ENCODE measurements at regions not wholly inside any gene's neighbourhood (a gene's known extent, or its start where the extent isn't known, plus 50 kb on each side); places are given as distances from the start of the nearest gene placed in this dataset.

DNA sequence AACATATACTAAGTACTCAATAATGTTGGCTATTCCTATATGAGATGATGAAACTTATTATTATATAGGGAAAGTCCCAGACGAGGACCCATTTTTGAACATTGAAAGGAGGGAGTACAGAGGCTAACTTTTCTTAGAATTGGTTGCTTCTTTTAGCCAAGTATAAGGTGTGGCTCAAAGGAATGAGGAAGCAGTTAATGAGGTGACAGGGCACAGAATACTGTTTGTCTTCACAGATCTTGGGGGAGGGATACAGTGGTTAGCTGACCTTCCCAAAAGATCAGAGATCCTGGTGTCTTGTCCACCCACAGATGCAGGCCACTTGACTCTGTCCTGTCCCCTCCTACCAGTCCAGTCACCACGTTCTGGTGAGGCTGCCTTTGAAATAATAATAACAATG, 67.8 kb upstream of the EPB41L1 start:
- CTCF ChIA-PET, result interaction anchor here (0.6 to 1.3 kb wide), 4 partner anchors 9 to 96 kb away, joined by 3 to 7 read pairs (median 4); no protein-coding TSS in a partner anchor
- H3K9ac ChIP-seq (ENCODE audit: low read length), result peak overlapping the region; percentile 65
- peaks cover 9% of the 10 kb centered on the region for H3F3A ChIP-seq (ENCODE audit: low read length, unreplicated experiment)
- peak; percentile 68 for ATAC-seq
- peaks cover 63% of the 10 kb centered on the region for H3K4me1 ChIP-seq (ENCODE audit: insufficient read depth, low read length)
- BruUV-seq (replicated peaks), result no TSS peak
- H3K27ac ChIP-seq (ENCODE audit: low read length), result peak overlapping the region; percentile 98
- 0 out of 2 replicates have a peak overlapping the region, but pooled peaks have one; percentile 18 for H2AFZ ChIP-seq (ENCODE audit: low read length)
- peak overlapping the region; percentile 82 for H3K4me2 ChIP-seq (ENCODE audit: low read length)
- no peaks in the 10 kb centered on the region for H3K36me3 ChIP-seq (ENCODE audit: low read depth, low read length)
- H3K9me2 ChIP-seq (replicated peaks; ENCODE audit: low read length), result no peaks in the 10 kb centered on the region
- H4K20me1 ChIP-seq (ENCODE audit: low read length), result no peaks in the 10 kb centered on the region
- H3K9me3 ChIP-seq (ENCODE audit: low read length), result no peaks in the 10 kb centered on the region
- peak overlapping the region; percentile 30 for H3K4me3 ChIP-seq (ENCODE audit: low read length)
- H3K27me3 ChIP-seq (ENCODE audit: low read length), result no peaks in the 10 kb centered on the region
- POLR2A ChIA-PET (ENCODE audit: unreplicated experiment), result interaction anchor here (0.6 to 1.0 kb wide), 2 partner anchors 8 to 37 kb away, joined by 10 to 17 read pairs; no protein-coding TSS in a partner anchor
- TF ChIP-seq EZH2 (IDR thresholded peaks at IDR 0.05; ENCODE audit: low read length, unreplicated experiment) (no peak), EZH2phosphoT487 (IDR thresholded peaks at IDR 0.05; ENCODE audit: borderline replicate concordance, low read length) (no peak), CTCF (conservative IDR thresholded peaks at IDR 0.05; ENCODE audit: low read depth, low read length) (no peak)
- intact Hi-C loops (cut with micrococcal nuclease), result no loop called here
- no peaks in the 10 kb centered on the region for H3K79me2 ChIP-seq (ENCODE audit: low read length)
- DNase-seq, result peak; percentile 82

DNA sequence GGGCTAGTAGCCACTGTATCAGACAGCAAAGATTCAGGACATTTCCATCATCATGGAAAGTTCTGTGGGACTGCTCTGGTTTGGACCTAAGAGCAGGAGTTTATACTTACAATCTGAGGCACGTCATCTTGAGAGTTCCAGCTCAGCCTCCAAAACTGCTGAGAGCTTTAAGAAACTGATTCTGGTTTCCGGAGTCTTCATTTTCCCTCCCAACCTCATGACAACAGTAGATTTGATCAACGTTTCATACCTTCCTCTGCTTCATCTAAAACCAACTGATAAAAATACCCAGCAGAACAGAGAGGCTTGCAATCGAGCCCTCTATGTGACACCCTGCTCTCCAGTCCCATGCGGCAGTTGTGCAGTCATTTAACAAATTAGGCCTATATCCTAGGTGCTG, 64.3 kb upstream of the EPB41L1 start:
- Histone ChIP-seq H3K9me3 (ENCODE audit: low read length) (no peaks in the 10 kb centered on the region), H4K20me1 (ENCODE audit: low read length) (no peaks in the 10 kb centered on the region), H2AFZ (ENCODE audit: low read length) (no peak overlapping the region), H3K4me1 (ENCODE audit: insufficient read depth, low read length) (peaks cover 43% of the 10 kb centered on the region), H3K27ac (ENCODE audit: low read length) (no peak overlapping the region), H3K9ac (ENCODE audit: low read length) (no peak overlapping the region), H3K4me3 (ENCODE audit: low read length) (no peak overlapping the region), H3K27me3 (ENCODE audit: low read length) (no peaks in the 10 kb centered on the region), H3K79me2 (ENCODE audit: low read length) (0 out of 2 replicates have a peak, but pooled peaks cover 6% of the 10 kb centered on the region), H3K36me3 (ENCODE audit: low read depth, low read length) (no peaks in the 10 kb centered on the region), H3F3A (ENCODE audit: low read length, unreplicated experiment) (no peaks in the 10 kb centered on the region), H3K9me2 (replicated peaks; ENCODE audit: low read length) (no peaks in the 10 kb centered on the region), H3K4me2 (ENCODE audit: low read length) (no peak overlapping the region)
- ChIA-PET CTCF (no interaction called here), POLR2A (ENCODE audit: unreplicated experiment) (no interaction called here)
- no peak for ATAC-seq
- BruUV-seq (replicated peaks), result no TSS peak
- no peak for DNase-seq
- intact Hi-C loops (cut with micrococcal nuclease), result no loop called here
- TF ChIP-seq CTCF (conservative IDR thresholded peaks at IDR 0.05; ENCODE audit: low read depth, low read length) (no peak), EZH2 (IDR thresholded peaks at IDR 0.05; ENCODE audit: low read length, unreplicated experiment) (no peak), EZH2phosphoT487 (IDR thresholded peaks at IDR 0.05; ENCODE audit: borderline replicate concordance, low read length) (no peak)

All from PC-3 (cell line).